Activated CD8-positive, alpha-beta memory T cell treated with anti-CD3 and anti-CD28 coated beads, Interleukin-2, amount 50 U/mL, for 1 hour (primary cell): ENCODE measurements at regions not wholly inside any gene's neighbourhood (a gene's known extent, or its start where the extent isn't known, plus 50 kb on each side); places are given as distances from the start of the nearest gene placed in this dataset.

Experiments
- DNase-seq: peaks from one replicate; pipeline ENCODE4 v3.0.0-alpha.2; 2020; ENCODE audit errors: extremely low read depth

DNA sequence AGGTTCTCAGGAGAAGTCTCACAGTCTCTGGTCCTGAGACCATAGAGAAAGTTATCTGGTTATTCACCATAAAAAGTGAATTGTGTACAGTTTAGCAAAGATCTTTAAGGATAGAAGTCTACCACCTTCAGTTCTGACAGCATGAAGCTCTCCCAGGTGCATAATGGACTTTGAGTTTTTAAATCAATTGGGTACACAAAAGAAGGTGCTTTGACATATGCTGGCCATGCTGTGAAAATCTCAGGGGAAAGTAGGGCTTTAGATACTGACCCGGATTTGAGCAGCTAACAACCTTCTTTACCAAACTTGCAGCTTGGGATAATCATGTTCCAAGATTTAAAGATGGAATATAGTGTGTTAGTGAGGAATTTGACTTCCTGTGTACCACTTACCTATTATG, 264.2 kb downstream of the ZSWIM6 start:
- no peak for DNase-seq

DNA sequence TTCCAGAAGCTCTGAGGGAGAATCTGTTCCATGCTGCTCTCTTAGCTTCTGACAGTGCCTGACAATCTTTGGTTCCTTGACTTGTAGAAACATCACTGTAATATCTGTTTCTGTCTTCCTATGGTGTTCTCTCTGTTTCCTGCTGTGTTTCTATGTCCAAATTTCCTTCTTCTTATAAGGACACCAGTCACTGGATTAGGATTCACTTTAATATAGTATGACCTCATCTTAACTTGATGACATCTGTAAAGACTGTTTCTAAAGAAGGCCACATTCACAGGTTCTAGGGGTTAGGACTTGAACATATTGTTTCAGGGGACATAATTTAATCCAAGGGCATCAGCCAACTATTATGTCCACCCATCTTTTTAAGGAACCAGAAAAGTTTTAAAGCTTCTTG, 265.6 kb downstream of the ZSWIM6 start:
- no peak for DNase-seq

DNA sequence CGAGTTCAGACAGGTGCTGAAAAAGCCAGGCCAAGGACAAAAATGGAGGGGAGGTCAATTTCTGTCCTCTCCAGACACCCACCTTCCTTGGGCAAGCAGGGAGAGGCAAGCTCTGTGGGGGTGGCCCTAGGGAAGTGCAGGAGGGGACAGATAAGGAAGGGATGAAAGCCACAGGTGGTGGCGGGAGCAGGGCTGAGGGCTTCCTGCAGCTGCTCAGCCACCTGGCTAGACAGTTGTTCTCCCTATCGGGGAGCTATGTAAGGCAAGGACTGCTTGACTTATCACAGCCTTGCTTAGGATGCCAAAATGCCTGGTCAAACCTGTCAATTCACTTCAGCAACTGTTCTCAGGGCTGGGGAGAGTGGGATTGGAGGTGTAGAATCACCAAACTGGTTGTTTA, 266.1 kb downstream of the ZSWIM6 start:
- no peak for DNase-seq

DNA sequence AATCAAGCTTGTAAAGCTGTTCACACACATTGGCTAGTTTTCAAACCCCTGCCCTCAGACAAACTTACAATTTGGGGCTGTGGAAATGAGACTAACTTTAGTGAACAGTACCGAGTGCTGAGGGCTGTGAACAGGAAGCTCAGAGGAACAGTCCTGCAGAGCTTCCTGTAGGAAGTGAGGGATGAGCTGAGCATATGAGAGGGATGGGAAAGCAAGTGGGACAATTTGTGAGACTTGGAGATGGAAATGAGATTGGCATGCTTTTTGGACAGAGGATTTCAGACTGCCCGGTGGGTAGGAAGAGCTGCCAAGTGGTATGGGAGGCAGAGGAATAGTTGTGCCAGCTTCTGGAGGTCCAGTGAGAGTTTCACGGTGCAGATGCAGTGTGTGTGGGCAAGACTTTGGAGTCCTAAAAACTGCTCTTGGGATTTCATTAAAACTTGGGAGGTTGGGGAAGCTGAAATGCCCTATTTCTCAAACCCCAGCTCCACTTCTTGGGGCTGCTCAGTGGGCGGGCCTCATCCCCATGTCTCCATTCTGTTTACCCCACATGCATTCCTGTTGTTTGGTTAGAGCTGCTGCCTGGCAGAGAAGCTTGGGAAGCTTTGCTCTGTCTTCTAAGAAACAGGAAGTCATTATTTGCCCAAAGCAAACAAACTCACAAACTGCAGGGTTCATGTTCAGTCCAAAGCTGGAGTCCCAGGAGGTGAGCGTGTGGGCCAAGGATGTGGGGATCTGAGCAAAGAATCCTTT, 267.5 kb downstream of the ZSWIM6 start:
- DNase-seq: no peak

DNA sequence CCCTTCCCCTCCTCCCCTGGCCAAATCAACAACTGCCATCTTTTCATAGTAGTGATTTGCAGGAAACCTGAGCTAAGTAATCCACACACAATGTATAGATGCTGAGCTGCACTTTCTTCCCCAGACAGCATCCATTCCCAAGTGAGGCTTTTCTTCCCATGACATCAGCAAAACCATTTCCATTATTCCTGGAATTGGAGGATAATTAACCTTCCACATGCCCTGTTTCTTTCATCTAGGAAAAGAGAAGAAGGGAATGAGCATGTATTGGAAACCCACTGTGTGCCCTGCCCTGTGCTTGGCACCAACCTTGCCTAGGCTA, 268.0 kb downstream of the ZSWIM6 start:
- no peak for DNase-seq

DNA sequence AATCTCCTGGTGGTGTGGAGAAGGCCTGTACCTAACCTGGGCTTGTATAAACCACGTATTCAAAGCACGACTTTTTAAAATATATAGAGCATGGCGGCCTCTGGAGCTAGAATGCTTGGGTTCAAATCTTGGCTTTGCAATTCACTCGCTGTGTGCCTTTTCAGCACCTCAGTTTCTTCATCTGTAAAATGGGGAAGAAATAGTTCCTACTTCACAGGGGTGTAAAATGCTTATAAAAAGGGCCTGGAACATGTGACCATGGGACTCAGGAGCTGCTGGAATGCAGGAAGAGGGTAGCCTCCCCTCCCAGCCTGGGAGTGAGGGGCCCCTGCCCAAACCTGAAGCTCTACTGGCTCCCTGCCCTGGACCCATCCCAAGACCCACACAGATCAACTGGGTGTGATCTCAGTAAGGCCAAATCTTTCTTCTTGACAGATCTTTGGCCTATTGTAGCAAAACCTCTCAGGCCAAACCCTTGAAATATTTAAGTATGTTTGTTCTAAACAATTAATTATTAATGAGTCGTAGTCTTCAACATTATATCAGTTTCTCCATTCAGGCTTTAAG, 269.0 kb downstream of the ZSWIM6 start:
- DNase-seq: no peak

DNA sequence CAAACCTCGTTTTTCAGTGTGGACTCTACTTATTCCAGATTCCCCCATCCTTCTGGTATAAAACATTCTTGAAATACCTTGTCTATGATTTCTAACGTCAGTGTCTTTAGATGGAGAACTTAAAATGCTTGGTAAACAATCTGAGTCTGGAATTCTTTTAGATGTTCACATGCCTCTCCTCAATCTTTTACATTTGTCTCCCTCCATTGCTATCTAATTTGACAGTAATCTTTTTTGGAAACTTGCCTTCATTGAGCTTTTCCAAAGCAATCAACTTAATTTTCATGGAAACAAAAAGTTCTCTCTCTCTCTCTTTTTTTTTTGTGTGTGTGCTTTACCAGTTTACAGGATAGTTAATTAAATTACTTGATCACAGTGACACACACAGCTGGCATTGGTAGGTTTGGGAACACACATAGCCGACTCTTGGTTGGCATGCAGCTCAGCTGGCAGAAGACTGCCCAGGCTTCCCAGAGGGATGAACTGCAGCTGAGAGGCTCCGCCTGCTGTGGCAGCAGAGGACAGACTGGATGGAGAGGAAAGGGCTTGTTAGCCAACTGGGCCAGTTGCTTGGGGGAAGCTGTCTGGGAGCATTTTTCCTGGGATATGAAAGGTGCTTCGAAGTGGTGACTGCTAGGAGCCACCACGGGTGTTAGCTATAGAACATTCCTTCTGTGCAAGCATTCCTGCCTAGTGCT, 271.3 kb downstream of the ZSWIM6 start:
- no peak for DNase-seq

DNA sequence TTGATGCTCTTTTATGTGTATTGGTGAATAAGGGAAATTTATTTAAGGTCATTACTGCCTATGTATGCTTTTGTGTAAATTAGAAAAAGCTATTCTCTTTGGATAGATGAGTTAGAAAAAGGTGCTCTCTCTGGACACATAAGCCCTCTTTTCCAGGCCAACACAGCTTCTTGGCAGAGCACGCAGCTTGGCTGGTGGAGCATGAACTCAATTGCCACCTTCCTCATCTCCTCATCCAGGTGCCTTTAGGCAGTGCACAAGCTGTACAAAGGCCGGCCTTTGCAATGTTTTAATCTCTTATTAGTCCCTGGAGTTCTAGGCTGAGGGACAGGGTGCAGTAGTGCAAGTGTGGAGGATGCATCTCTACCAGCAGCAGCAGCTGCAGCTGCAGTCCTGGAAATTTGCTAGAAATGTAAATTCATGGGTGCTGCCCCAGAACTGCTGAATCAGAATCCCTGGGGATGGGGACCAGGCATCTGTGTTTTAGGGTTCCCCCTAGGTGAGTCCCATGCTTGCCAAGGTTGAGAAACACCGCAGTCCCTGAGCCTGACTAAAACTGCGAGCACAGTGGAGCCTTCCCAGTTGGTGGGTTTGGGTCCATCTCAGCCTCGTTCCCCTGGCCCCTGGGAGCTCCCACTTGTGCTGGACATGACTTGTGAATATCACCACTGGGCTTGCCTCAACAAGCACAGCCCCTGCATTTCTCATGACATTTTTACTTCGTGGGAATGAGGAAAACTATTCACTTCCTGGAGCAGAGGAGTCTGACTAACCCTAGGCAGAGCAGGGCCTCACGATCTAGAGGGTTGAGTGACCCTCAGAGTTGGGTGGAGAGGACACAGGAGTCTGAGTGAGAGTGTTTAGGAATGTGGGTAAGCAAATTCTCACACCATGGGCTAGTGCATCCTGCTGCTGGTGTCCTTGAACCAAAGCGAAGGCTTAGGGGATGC, 272.3 kb downstream of the ZSWIM6 start:
- no peak for DNase-seq

DNA sequence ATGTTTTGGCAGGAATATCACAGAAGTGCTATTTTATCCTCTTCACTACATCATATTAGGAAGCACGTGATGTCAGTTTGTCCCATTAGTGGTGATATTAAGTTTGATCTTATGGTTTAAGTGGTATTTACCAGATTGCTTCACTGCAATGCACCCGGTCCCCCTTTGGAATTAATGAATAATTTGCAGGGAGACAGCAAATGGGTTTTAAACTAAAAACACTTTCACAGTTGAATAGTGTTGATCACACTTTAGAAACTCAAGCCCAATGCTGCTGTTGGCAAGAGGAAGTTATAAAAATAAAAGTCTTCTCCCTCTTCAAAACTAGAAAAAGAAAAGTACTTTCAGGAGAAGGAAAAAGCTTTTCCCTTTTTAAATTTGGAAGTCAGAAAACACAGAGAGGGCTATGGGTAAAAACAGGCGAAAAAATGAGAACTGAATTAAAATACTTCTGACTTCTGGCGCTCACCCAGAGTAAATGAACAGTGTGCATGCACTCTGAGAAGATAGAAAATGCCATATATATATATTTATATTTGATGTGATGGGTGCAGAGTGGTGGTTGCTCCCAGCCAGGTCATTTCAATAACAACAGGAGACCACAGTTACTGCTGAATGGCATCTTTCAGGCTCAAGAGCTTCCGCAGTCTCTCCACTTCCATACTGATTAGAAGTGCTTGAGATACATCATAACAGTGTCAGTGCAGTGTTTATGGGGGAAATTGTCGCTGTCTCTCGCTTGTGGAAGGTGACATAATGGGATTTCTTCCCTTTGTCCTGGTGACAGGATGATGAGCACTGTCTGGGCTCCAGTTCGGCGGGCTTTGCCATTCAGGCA, 278.0 kb downstream of the ZSWIM6 start:
- DNase-seq: no peak

DNA sequence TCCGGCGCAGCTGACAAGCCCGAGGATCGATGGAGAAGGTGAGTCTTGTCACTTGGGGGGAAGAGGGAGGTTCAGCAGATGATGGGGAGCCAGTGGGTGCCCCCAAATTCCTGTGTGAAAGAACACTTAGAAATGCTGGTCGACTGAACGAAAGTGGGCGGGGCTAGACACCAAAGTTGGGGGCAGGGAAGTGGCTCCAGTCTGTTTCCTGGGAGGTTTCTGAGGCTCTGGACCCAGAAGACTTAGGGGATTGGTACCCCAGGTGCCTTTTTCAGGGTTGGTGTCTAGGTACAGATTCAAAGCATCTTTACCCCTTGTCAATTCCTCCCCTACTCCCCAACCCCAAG, 278.6 kb downstream of the ZSWIM6 start:
- no peak for DNase-seq

DNA sequence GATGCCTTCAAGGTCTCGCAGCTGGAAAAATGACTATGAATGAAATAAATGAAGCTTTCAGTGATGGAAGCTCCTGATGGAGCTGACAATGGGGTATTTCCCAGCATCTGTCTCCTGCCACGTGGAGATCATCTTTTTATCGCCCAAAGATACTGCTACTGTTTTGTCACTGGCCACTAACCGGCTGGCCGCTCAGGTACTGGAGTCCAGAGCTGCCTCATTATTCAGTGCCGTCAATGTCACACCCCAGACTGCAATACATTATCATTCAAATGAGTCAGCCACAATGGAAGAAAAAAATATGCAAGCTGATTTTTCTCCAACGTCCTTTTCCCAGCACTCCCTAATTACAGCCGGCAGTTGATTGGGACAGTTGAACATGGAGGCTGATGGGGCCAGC, 280.4 kb downstream of the ZSWIM6 start:
- no peak for DNase-seq

DNA sequence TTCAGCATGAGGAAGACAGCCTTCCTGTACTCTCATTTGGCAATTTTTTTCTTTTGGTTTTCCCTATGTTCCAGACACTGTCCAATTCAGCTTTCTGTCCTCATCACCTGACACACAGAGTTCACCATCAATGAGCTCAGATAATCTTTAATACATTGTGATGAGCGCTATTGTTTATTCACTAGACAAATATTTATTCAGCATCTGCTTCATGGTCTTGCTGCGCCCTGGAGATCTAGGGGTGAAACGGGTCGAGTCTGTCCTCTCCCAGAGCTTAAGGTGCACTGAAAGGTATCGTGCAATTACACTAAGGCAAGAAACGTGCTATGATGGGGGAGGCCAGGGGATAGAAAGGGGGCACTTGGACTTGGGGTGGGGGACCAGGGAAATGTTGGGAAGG, 281.6 kb downstream of the ZSWIM6 start:
- no peak for DNase-seq

DNA sequence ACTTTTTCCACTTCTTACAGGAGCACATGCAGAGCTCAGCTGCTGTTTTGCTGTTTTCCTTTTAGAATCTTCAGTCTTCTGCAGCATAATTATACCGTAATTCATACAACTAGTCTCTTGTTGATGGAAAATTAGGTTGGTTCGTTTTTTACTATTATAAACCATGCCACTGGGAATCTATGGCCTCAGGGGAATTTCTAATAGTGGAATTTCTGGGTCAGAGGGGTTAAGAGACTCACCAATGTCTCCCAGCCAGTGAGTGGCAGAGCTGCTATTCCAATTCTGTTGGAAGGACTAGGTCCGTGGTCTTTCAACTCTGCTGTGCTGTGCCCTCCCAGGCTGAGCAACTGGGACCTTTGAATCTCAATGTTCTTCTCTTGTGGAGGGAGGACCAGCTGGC, 282.5 kb downstream of the ZSWIM6 start:
- DNase-seq: no peak

DNA sequence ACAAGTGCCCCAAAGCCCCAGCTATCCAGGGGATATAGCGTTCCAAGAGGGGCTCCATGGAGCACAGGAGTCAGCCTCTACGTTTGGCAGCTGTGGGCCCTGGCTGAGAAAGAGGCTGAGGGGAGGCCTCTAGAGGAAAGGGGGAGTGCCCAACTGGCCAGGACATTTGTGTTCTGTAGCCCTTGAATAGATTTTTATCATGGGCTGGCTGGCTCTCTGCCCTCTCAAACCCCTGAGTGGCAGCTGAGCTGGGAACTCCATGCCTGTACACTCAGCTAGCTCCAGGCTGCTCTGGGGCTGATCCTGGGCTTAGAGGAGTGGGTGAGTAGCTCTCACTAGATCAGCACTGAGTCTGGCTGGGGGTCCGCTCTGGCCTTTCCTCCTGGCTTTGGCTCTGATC, 285.0 kb downstream of the ZSWIM6 start:
- no peak for DNase-seq

DNA sequence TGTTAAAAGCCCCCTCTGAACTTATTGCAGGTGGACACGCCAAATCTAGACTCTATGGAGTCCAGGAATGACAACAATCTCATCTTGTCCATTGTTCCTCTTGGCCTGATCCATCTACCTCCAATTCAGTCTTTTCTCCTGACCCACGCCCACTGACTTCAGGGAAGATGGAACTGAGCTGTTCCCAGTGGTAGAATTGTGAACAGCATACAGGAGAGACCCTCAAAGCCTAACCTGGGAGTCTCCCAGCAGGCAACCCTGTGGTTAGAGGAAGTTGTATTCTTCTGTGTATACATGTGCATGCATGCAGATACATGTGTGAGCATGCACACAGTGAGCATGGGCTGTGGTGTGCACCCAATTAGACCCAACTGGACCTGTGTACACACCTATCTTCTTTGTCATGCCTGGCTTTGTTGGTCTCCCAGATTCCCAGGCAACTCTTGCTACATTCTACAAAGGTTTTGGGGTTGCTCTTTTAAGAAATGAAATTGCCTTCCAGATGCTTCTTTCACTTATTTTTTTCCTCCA, 286.0 kb downstream of the ZSWIM6 start:
- no peak for DNase-seq

DNA sequence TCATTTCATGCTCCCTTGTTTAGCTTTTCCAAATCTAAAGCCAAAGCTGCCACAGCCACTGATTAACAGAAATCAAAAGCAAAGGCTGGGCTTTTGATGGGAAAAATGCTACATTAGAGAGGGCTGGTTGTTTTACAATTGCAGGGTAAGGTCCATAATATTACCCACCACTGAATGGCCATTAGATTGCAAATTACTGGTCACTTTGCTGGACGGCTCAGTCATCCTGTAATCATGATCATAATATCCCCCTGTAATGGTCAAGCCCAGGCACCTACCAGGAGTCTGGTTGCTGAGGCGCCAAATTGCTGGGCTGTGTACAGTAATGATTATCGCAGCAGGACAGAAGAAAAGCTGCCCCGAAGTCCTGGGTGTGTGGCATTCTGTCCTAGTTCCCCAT, 286.5 kb downstream of the ZSWIM6 start:
- no peak for DNase-seq

DNA sequence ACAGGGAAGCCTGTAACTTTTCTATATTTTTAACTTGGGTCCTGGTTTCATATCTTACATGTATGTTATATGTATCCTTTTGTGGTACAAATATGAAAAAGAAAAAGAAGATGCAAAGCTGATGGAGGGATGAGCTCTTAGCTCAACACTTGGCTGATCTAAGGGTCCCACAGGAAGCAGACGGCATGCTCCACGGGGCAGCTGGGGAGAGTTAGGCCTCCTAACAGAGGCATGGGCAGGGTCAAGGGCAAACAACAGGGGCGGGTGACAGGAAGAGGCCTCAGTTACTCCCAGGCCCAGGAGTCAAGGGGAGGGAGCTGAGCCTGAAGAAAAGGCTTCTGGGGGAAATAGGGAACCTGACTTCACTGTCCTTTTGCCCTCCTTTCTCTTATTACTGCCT, 287.2 kb downstream of the ZSWIM6 start:
- DNase-seq: no peak

DNA sequence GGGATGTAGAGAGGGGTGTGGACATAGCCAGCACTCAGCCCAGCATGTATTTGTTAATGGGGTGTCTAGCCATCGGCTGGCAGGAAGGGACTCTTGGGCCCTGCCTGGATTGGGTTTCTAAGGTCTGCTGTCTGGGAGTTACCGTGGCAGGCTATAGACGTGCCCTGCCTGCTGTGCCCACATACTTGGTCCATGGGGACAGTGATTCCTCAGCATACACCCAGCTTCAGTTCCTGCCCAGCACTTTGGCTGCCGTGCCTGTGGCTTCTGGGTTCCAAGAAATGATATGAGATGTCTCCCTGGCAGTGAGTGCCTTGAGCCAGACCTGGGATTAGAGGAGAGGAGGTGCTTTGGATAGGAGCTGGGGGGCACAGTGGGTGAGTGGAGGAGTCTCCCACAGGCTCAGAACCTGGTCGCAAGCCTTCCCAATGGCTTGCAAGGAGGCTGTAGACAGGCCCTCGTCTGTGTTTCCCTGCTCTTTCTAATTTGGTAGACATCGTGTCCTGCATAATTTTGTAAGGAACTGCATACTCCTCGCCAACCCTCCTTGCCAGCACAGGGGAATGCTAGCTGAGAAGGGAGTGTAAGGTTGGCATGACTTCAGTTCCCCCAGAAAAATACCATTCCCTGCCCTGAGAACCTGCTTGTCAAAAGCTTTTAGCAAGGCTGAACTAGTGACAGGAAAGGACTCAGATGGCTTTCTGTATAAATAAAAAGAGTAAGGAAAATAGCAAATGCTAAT, 287.9 kb downstream of the ZSWIM6 start:
- no peak for DNase-seq

DNA sequence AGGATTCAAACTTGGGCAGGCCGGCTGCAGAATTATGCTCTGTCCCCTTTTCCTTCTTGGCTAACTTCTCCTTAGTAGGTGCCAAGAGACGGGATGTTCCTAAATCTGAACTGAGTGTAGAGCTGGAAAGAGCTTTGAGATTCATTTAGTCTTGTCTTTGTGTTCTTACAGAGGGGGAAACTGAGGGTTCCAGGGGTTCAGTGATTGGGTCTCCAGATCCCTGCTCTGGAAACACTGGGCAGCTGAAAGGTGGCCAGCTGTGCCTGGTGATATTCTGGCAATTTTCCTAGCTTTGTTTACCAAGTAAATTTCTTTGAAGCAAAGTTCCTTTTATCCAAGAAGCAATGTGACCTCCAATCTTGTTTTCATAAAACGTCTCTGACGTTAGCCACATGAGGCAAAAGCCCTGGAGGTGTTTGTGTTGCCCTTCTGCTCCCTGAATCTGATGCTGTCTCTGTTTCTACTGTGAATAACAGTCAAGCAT, 288.7 kb downstream of the ZSWIM6 start:
- no peak for DNase-seq

DNA sequence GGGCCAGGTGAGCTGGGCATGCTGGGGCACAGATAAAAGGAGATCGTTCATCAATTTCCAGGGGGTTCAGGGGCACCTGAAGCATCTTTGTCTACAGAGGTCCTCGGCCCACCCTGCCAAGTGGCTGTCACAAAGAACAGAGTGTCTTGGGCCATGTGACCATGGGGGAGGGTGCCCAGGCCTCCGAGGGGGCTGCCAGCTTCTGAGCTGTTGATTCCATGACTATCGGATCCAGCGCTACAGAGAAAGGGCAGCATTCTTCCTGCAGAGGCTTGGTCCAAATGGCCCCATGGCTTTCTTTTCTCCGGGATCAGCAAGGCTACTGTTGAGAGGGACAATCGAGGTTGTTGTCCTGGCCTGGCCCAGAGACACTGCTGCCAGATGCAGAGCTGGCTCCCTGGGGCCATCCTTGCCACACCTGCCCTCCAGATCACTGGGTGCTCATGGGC, 289.2 kb downstream of the ZSWIM6 start:
- DNase-seq: no peak
